HEK293T (cell line): ENCODE measurements at regions not wholly inside any gene's neighbourhood (a gene's known extent, or its start where the extent isn't known, plus 50 kb on each side); places are given as distances from the start of the nearest gene placed in this dataset.

Source experiments
- ARNT ChIP-seq: fragments of 450-650 bp; IDR thresholded peaks from 2 replicates; pipeline ENCODE4 v1.6.1; 2017; ENCODE audit warnings: mild to moderate bottlenecking
- BHLHE40 ChIP-seq: fragments of 450-650 bp; IDR thresholded peaks from 2 replicates; pipeline ENCODE4 v1.6.1; 2016; ENCODE audit warnings: mild to moderate bottlenecking, moderate library complexity, borderline replicate concordance
- CTBP1 ChIP-seq: fragments of 450-650 bp; IDR thresholded peaks from 2 replicates; pipeline ENCODE4 v1.6.1; 2016; ENCODE audit warnings: borderline replicate concordance
- ELF4 ChIP-seq: fragments of 450-650 bp; IDR thresholded peaks from 2 replicates; pipeline ENCODE4 v1.6.1; 2017; ENCODE audit warnings: antibody characterized with exemption
- FOXK2 ChIP-seq: fragments of 450-650 bp; IDR thresholded peaks from 2 replicates; pipeline ENCODE4 v1.6.1; 2016; ENCODE audit warnings: mild to moderate bottlenecking
- FOXM1 ChIP-seq: fragments of 450-650 bp; IDR thresholded peaks from 2 replicates; pipeline ENCODE4 v1.6.1; 2017; ENCODE audit warnings: mild to moderate bottlenecking, borderline replicate concordance
- LEF1 ChIP-seq: fragments of 450-650 bp; IDR thresholded peaks from 2 replicates; pipeline ENCODE4 v1.6.1; 2017; ENCODE audit warnings: mild to moderate bottlenecking, borderline replicate concordance
- SP1 ChIP-seq: fragments of 450-650 bp; IDR thresholded peaks from 2 replicates; pipeline ENCODE4 v1.6.1; 2017
- SUZ12 ChIP-seq: fragments of 450-650 bp; IDR thresholded peaks from 2 replicates; pipeline ENCODE4 v1.6.1; 2016; ENCODE audit warnings: mild to moderate bottlenecking
- TARDBP ChIP-seq: fragments of 450-650 bp; IDR thresholded peaks from 2 replicates; pipeline ENCODE4 v1.6.1; 2016
- ZNF384 ChIP-seq: fragments of 450-650 bp; IDR thresholded peaks from 2 replicates; pipeline ENCODE4 v1.6.1; 2016
- TF ChIP-seq, protein P1 (sequence below): fragments of 450-650 bp; IDR thresholded peaks from 2 replicates; pipeline ENCODE4 v1.6.1; 2016

DNA sequence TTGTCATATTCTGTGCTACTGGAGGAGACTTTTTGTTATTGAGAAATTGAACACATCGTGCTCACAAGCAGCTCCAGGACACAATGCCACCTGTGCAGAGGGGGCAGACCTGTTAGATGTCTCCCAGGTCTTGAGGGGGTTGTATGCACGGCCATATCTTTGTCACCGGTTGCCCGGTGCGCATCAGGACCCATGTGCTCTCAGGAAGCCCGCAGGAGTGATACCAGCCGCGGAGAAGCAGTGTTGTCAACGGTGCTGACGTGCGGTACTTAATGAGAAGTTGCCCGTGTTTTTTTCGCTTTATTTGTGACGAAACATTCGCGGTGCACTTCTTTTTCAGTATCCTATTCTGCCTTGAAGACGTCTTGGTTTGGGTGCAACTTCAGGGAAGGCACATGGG lies 128.2 kb upstream of the RTL1 start:
- TF ChIP-seq FOXM1 = no peak
- no peak for TF ChIP-seq TARDBP
- TF ChIP-seq LEF1 = no peak
- no peak for TF ChIP-seq SUZ12
- no peak for TF ChIP-seq FOXK2
- no peak for TF ChIP-seq ARNT
- TF ChIP-seq SP1 = no peak
- TF ChIP-seq, protein P1, sequence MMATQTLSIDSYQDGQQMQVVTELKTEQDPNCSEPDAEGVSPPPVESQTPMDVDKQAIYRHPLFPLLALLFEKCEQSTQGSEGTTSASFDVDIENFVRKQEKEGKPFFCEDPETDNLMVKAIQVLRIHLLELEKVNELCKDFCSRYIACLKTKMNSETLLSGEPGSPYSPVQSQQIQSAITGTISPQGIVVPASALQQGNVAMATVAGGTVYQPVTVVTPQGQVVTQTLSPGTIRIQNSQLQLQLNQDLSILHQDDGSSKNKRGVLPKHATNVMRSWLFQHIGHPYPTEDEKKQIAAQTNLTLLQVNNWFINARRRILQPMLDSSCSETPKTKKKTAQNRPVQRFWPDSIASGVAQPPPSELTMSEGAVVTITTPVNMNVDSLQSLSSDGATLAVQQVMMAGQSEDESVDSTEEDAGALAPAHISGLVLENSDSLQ = no peak
- TF ChIP-seq ZNF384 = no peak
- no peak for TF ChIP-seq BHLHE40
- no peak for TF ChIP-seq CTBP1
- TF ChIP-seq ELF4 = no peak
